ENCODE measurements at regions not wholly inside any gene's neighbourhood (a gene's known extent, or its start where the extent isn't known, plus 50 kb on each side); places are given as distances from the start of the nearest gene placed in this dataset.

DNA sequence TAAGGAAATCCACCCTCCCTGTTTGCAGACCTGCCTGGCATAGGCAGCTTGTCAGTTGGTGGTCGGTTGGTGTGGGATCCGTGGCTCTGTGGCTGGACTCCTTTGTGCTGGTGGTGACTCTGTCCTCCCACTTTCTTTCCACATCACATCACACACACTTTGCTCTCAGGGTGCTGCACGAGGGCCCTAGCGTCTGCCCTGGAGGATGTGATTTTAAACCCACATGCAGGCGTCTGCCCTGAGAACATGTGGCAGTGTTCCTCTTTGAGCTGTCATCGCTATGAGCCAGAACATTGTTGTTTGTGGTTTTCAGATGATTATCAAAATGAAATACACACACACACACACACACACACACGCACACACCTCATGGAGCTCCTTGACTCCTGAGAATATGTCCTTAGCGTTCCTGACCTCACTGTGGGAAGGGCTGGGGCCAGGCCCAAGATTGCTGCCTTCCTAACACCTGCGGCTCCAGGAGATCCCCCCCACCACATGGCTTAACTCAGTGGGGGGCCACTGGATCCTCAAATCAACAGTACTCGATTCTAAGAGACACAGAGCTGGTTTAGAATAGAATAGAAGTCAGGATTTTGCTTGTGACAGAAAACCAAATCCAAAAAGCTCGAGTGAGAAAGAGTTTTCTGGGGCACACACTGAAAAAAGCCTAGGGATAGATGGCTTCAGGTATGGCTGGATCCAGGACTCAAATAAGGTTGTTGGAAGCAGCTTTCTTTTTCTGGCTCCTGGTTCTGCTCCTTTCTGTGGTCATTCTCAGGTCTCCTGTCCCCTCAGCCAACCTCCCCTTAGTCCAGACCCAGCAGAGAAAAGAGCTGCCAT, 54.8 kb downstream of the RTP5 start:
- no peak for DNase-seq

DNA sequence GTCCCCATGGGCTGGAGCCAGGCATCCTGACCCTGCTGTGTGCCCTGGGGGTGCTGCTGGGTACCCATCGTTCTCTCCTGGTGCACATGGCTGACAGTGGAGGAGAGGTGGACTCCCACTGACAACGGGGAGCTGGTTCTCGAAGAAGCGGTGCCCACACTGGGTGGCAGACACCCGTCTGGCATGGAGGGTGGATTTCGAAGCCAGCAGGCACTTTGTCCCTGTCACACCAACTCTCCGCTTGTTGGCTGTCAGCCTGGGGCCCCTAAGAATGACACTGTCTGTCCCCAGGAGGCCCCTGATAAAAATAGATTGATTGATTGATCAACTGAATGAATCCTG, 55.4 kb downstream of the RTP5 start:
- no peak for DNase-seq

DNA sequence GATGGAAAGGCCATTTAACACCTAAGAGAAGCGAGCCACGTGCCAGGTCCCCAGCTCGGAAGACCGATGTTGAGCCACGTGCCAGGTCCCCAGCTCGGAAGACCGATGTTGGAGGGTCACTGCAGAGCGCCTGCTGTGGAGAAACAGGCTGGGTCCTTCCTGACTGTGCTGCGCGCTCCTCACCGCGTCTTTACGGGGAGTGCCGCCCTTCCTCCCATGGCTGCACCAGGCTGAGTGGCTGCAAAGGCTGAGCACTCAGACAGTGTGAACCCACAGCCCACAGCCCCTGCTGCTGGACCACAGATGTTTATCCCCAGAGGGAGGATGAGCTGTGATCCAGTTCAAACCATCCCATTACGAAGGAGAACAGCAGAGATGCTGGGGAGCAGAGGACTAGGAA, 55.7 kb downstream of the RTP5 start:
- DNase-seq: no peak

GRCh38 chr2:241925821-241926441, 56.4 kb downstream of the RTP5 start:
- DNase-seq: no peak

DNA sequence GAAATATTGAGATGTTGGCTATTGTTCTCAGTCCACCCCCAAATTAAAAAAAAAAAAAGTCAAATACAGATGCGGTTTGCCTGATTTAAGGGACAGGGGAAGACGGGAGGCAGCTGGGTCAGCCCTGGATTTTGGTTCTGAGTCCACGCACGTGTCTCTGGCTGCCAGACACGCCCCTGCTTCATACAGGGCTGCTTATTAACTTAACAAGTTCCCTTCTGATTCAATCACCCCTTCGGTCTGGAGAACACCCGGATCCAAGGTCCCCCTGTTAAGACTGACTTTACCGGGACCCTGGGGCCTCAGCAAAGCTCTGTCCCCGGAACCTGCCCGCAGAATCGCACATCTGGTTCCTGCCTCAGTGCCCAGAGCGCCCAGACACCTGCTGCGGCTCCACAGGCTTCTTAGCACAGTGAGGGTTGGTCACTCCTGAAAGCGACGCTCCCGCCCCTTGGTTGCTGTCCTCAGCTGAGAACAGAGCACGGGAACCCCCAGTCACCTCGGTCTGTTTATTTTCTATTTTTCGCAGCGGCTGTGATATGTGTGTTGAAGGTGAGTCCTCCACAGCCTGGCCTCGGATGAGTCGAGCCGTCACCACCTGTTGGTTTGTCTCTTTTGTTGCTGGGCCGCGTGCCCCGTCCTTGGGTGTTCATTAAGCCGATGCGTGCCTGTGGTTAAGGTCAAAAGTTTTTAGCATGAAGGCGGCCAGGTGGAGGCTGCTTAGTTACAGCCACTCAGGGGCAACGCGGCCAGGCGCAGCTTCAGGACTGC, 57.2 kb downstream of the RTP5 start:
- no peak for DNase-seq

DNA sequence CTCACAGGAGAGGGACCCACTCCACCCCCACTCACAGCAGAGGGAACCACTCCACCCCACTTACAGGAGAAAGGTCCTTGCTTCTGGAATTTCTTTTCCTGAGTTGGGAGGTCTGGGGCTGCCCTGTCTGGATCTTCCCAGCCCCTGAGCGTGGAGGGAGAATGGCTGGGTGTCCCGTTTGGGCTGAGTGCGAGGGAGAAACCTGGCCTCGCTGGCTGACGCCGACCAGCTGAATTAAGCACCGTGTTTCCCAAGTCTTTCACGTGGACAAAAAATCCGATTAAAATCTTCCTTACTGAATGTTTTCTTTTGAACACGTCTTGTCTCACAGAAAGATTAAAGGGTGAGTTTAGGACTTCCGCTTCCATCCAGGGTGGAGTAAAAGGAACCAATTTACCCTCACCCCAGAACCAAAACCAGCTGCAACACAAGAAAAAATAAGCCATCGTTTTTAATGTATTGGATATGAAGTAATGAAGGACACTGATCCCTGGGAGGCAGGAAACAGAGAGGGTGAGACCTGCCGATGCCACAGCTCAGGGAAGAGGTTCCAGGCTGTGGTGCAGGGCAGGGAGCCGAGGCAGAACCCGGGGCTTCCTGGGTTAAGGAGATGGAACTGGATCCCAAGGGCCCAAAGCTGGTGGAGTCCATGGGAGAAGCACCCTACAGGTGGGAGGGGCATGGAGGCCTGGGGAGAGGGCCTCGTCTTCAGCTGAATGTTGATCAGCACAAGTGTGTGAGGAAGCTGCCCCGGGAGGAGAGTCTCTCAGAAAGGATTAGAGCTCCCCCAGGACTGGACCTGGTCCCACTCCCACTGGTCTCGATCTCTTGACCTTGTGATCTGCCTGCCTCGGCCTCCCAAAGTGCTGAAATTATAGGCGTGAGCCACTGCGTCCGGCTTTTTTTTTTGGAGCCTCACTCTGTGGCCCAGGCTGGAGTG, 60.3 kb downstream of the RTP5 start:
- DNase-seq: no peak

- DNase-seq: no peak
Measured at GRCh38 chr2:241931084-241931975, 61.8 kb downstream of the RTP5 start.

- no peak for DNase-seq
Measured at GRCh38 chr2:241931976-241932898, 62.7 kb downstream of the RTP5 start.

DNA sequence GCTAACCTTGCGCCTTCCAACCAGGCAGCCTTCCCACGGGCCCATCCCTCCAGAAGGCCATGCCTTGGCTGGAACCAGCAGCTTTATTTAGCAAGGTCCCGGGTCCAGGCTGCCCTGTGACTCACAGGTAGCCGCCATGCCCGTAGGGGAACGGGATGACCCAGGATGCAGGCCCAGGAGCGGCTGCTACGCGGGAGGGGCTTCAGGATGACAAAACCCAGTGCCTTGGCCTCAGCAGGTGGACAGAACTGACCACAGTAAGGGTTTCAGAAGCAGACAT, 63.3 kb downstream of the RTP5 start:
- DNase-seq: no peak

GRCh38 chr2:241933179-241933911, 63.8 kb downstream of the RTP5 start:
- DNase-seq: no peak

- DNase-seq: no peak
Measured at GRCh38 chr2:241935314-241935713, 65.8 kb downstream of the RTP5 start.

GRCh38 chr2:241935774-241936173, 66.2 kb downstream of the RTP5 start:
- no peak for DNase-seq

- no peak for DNase-seq
Measured at GRCh38 chr2:241936457-241937133, 67.1 kb downstream of the RTP5 start.

DNA sequence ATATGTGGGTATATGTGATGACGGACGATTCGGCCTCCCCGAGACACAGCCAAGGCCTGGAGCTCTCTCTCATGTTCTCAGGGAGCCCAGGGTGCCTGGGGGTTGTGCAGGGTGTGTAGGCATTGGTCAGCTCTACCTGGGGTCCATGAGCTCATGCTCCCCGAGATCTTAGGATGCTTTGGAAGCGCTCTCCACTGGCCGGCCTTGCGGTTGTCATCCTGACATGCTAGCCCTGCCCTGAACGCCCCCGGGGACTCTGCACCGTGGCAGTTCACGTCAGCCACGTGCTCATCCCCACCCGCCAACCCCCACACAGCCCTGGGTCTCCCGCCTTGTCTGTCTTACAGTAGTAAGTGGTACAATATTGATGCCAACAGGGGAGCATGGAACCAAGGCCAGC, 67.8 kb downstream of the RTP5 start:
- DNase-seq: no peak

- DNase-seq: no peak
Measured at GRCh38 chr2:241939541-241939940, 70.0 kb downstream of the RTP5 start.

DNA sequence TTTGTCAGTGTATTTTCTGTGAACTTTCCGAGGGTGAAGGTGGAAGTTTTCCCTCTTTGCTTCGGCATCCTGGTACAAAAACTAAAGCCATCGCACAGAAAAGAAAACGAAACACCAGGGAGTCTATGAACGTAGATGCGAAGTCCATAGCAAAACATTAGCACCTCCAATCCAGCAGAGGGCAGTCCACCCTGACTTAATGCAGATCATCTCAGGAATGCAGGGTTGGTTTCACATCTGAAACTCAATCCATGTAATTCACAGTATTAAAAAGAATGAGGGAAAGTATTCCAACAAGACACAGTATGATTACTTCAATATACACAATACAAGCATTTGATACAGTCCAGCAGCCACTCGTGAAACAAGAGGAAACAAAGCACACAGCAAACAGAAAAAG, 70.8 kb downstream of the RTP5 start:
- no peak for DNase-seq

- DNase-seq: no peak
Measured at GRCh38 chr2:241941691-241942301, 72.3 kb downstream of the RTP5 start.

- no peak for DNase-seq
Measured at GRCh38 chr2:241942416-241943208, 73.1 kb downstream of the RTP5 start.
